ENCODE measurements at regions not wholly inside any gene's neighbourhood (a gene's known extent, or its start where the extent isn't known, plus 50 kb on each side); places are given as distances from the start of the nearest gene placed in this dataset.
"Not testable (repeated sequence)": the region's sequence is repeated elsewhere in the genome, so short reads cannot be mapped to it uniquely, and the experiment has no call there.

- no peak overlapping the region for H3K27ac ChIP-seq
- no peaks in the 10 kb centered on the region for H3K36me3 ChIP-seq (replicated peaks in 1 of 2)
- no peak for DNase-seq
- H3K4me3 ChIP-seq: no peak overlapping the region
- TF ChIP-seq POLR2A (IDR thresholded peaks at IDR 0.05): no peak
- 24 to 37% (median 34%) methylated on average over 1 of the region's 1 CpG for WGBS, 4 donors
- H3K9me3 ChIP-seq (replicated peaks in 1 of 3): peaks cover 0 to 5% (median 0%) of the 10 kb centered on the region in 3 donors
- intact Hi-C loops (cut with DNase I): no loop called here
- H3K4me1 ChIP-seq (replicated peaks in 1 of 2): peaks cover 0 to 5% of the 10 kb centered on the region in 2 donors
- H3K27me3 ChIP-seq: no peaks in the 10 kb centered on the region
These were observed 257.6 kb upstream of the POU5F2 start for GRCh38 chr5:93998951-93999455.

DNA sequence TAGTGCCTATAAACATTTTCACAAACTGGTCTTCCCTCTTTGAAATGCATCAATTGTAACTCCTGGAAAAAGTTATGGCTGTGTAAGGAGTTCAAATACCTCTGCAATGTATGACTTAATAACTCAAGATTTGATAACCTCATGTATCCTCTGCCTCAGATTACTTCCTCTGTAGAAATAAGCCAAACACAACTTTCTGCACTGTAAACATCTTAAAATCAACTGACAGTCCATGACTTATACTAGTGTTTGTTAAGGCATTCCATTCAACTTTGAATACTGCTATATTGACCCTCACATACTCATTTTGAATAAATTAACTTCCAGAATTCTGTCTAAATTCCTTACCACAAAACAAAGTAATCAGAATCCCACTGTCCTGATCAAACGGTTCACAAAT, 256.2 kb upstream of the POU5F2 start:
- Histone ChIP-seq H3K27me3 (no peaks in the 10 kb centered on the region), H3K4me3 (no peak overlapping the region), H3K27ac (no peak overlapping the region), H3K9me3 (replicated peaks in 1 of 3) (peaks cover 0 to 5% (median 0%) of the 10 kb centered on the region in 3 donors), H3K4me1 (replicated peaks in 1 of 2) (peaks cover 0 to 5% of the 10 kb centered on the region in 2 donors), H3K36me3 (replicated peaks in 1 of 2) (no peaks in the 10 kb centered on the region)
- DNase-seq: no peak
- WGBS, 4 donors: 64 to 88% (median 71%) methylated on average over 1 of the region's 1 CpG
- intact Hi-C loops (cut with DNase I): no loop called here
- TF ChIP-seq, protein P1, sequence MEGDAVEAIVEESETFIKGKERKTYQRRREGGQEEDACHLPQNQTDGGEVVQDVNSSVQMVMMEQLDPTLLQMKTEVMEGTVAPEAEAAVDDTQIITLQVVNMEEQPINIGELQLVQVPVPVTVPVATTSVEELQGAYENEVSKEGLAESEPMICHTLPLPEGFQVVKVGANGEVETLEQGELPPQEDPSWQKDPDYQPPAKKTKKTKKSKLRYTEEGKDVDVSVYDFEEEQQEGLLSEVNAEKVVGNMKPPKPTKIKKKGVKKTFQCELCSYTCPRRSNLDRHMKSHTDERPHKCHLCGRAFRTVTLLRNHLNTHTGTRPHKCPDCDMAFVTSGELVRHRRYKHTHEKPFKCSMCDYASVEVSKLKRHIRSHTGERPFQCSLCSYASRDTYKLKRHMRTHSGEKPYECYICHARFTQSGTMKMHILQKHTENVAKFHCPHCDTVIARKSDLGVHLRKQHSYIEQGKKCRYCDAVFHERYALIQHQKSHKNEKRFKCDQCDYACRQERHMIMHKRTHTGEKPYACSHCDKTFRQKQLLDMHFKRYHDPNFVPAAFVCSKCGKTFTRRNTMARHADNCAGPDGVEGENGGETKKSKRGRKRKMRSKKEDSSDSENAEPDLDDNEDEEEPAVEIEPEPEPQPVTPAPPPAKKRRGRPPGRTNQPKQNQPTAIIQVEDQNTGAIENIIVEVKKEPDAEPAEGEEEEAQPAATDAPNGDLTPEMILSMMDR (IDR thresholded peaks at IDR 0.05): no peak
- no peak for TF ChIP-seq POLR2A (IDR thresholded peaks at IDR 0.05)

DNA sequence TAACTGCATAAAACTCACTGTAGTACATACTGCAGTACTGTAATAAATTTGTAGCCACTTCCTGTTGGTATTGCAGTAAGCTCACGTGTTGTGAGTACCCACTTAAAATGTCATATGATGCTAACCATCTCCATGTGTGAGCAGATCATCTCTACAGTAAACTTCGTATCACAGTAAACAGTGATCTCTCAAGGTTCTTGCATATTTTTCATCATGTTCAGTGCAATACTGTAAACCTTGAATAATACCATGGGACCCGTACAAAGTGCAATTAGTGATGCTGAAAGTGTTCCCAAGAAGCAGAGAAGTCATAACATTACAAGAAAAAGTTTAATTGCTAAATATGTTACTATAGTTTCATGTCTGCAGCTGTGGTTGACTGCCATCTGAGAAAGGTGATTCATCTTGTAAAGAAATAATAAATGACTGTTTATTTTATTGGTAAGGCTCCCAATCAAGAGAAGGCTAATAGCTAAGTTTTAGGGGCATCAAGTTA, 253.8 kb upstream of the POU5F2 start:
- TF ChIP-seq, protein P1 (IDR thresholded peaks at IDR 0.05): no peak
- no peak for TF ChIP-seq POLR2A (IDR thresholded peaks at IDR 0.05)
- intact Hi-C loops (cut with DNase I): no loop called here
- Histone ChIP-seq H3K9me3 (replicated peaks in 1 of 3) (no peaks in the 10 kb centered on the region), H3K27me3 (no peaks in the 10 kb centered on the region), H3K36me3 (replicated peaks in 1 of 2) (no peaks in the 10 kb centered on the region), H3K27ac (no peak overlapping the region), H3K4me1 (replicated peaks in 1 of 2) (peaks cover 0 to 24% of the 10 kb centered on the region in 2 donors), H3K4me3 (no peak overlapping the region)
- DNase-seq: no peak
- WGBS, 4 donors: 75 to 84% (median 77%) methylated on average over 3 of the region's 3 CpGs

DNA sequence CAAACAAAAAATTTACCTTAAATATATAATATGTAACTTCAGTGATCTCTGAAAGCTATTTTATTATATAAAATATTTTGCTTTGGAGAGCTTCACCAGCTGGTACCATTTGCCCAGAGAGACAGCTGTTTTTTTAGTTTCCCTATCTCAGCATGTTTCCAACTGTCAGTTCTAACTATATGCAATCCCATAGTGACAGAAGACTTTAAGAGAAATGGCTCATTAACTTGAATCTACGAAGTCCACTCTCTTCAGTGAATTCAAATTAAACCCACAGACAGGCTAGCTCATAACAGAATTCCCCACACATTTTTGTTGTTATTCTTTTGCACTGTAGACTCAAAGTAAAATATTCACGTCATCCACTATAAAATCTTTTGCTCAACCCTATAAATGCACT, 251.8 kb upstream of the POU5F2 start:
- Histone ChIP-seq H3K36me3 (replicated peaks in 1 of 2) (no peaks in the 10 kb centered on the region), H3K9me3 (replicated peaks in 1 of 3) (no peaks in the 10 kb centered on the region), H3K27ac (no peak overlapping the region), H3K27me3 (no peaks in the 10 kb centered on the region), H3K4me3 (no peak overlapping the region), H3K4me1 (replicated peaks in 1 of 2) (peaks cover 0 to 20% of the 10 kb centered on the region in 2 donors)
- TF ChIP-seq POLR2A (IDR thresholded peaks at IDR 0.05): no peak
- TF ChIP-seq, protein P1 (IDR thresholded peaks at IDR 0.05): no peak
- intact Hi-C loops (cut with DNase I): no loop called here
- WGBS, 4 donors: 93 to 98% (median 95%) methylated on average over 2 of the region's 2 CpGs
- no peak for DNase-seq

DNA sequence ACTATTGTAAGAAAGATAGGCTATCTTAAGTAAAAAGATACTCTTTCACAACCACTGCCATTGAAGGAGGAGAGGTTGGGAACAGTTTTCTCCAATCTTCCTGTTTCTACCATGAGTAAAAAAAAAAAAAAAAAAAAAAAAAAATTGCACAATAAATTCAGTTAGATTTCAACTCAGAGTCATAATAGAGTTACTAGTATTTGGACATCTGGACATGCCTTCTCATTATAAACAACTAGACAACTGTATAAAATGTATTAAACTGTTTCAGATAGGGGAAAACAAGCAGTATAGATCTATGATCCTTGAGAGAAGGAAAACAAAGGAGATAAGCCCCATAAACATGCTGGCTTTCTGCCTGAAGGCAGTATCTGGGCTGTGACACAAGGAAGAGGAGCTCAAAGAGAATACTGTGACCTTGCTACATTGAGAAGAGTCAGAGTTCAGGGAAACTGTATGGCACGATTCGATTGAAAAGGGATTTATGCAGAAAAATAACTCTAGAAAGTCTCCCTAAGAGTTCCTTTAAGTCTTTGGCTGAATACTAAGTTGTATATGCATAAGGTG, 249.2 kb upstream of the POU5F2 start:
- no peaks in the 10 kb centered on the region for H3K9me3 ChIP-seq (replicated peaks in 1 of 3)
- H3K36me3 ChIP-seq (replicated peaks in 1 of 2): no peaks in the 10 kb centered on the region
- 28 to 40% (median 36%) methylated on average over 2 of the region's 2 CpGs for WGBS, 4 donors
- intact Hi-C loops (cut with DNase I): no loop called here
- peaks cover 0 to 20% of the 10 kb centered on the region in 2 donors for H3K4me1 ChIP-seq (replicated peaks in 1 of 2)
- peak in 4 of 7 donors; percentile 10 to 40 (median 16) for DNase-seq
- H3K27ac ChIP-seq: no peak overlapping the region
- no peaks in the 10 kb centered on the region for H3K27me3 ChIP-seq
- TF ChIP-seq, protein P1 (IDR thresholded peaks at IDR 0.05): no peak
- no peak for TF ChIP-seq POLR2A (IDR thresholded peaks at IDR 0.05)
- no peak overlapping the region for H3K4me3 ChIP-seq

DNA sequence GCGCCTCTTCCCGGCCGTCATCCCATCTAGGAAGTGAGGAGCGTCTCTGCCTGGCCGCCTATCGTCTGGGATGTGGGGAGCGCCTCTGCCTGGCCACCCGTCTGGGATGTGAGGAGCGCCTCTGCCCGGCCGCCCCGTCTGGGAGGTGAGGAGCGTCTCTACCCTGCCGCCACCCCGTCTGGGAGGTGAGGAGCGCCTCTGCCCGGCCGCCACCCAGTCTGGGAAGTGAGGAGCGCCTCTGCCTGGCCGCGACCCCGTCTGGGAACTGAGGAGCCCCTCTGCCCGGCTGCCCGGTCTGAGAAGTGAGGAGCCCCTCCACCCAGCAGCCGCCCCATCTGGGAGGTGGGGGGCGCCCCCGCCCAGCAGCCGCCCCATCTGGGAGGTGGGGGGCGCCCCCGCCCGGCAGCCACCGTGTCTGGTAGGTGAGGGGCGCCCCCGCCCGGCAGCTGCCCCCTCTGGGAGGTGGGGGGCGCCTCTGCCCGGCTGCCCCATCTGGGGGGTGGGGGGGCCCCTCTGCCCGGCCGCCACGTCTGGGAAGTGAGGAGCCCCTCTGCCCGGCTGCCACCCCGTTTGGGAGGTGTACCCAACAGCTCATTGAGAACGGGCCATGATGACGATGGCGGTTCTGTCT, 244.7 kb upstream of the POU5F2 start:
- H3K27me3 ChIP-seq; H3K27ac ChIP-seq; H3K4me1 ChIP-seq (replicated peaks in 1 of 2); H3K4me3 ChIP-seq; H3K36me3 ChIP-seq (replicated peaks in 1 of 2); intact Hi-C loops (cut with DNase I); H3K9me3 ChIP-seq (replicated peaks in 1 of 3): not testable (repeated sequence)
- 95 to 98% (median 98%) methylated on average over 9 to 45 of the region's 45 CpGs for WGBS, 4 donors
- DNase-seq: peak in 1 of 7 donors; percentile 11
